Colonic mucosa (tissue), 4 donors: ENCODE measurements at regions not wholly inside any gene's neighbourhood (a gene's known extent, or its start where the extent isn't known, plus 50 kb on each side); places are given as distances from the start of the nearest gene placed in this dataset.

Experiments
- DNase-seq: peaks from one replicate; pipeline ENCODE4 v3.0.0-alpha.2; 2020
- H3K27ac ChIP-seq: fragments of 200-600 bp; one replicate; pipeline ENCODE4 v1.8.0; 2021
- H3K27me3 ChIP-seq: fragments of 200-600 bp; one replicate; pipeline ENCODE4 v1.8.0; 2021
- H3K36me3 ChIP-seq: fragments of 200-600 bp; one replicate; pipeline ENCODE4 v1.8.0; 2021
- H3K4me1 ChIP-seq: fragments of 200-600 bp; one replicate; pipeline ENCODE4 v1.8.0; 2021; ENCODE audit warnings: mild to moderate bottlenecking
- H3K4me3 ChIP-seq: fragments of 200-600 bp; one replicate; pipeline ENCODE4 v1.8.0; 2021
- H3K9ac ChIP-seq, 2 donors: one replicate each; pipeline ENCODE4 v1.7.0; 2013; ENCODE audit warnings: control low read depth in 2 of 2, low read depth in 2 of 2, low read length in 2 of 2
- H3K9me3 ChIP-seq: fragments of 200-600 bp; one replicate; pipeline ENCODE4 v1.8.0; 2021
- intact Hi-C: fragments of 100-400 bp; cut with DNase I; formaldehyde crosslinking; loops from one replicate; pipeline ENCODE4 v1.14.1; 2022
- TF ChIP-seq, protein P1 (sequence below): fragments of 200-600 bp; IDR thresholded peaks from one replicate; pipeline ENCODE4 v1.8.0; 2022; ENCODE audit warnings: antibody characterized with exemption, mild to moderate bottlenecking
- donor health status: healthy.
- donor health status: DM: no; HTN: no; CAD: no.
- donor health status: DM: no; HTN: no; CAD: no.

DNA sequence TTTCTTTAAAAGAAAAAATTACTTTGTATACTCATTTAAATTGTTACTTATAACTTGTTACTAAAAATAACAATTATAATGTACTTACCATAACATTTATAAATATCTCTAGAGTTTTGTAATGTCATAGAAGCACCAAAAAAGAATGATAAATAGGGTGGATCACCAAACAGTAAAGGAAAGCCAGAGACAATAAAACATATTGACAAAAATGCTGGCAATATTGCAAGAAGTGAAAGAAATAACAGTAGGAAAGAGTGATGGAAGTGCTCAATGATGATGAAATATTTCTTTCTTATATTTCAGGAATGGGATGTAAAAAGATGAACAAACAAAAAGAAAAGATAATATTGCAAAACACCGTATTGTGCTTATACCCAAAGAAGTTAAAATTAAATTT, 301.7 kb downstream of the CENPW start:
- intact Hi-C loops: no loop called here
- H3K9me3 ChIP-seq: no peaks in the 10 kb centered on the region

DNA sequence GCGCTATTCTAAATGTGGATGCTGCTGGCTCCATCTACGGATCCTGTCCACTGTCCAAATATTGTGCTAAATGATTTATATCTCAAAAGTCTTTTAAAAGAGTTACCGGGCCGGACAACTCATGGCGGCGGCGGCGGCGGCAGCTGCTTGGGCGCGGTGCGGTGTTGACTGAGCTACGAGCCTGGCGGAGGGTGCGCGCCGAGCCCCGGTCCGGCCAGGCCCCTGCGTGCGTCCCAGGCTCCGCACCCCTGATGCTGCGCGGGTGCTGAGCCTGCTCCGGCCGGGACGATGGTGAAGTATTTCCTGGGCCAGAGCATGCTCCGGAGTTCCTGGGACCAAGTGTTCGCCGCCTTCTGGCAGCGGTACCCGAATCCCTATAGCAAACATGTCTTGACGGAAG, 303.4 kb downstream of the CENPW start:
- DNase-seq: no peak
- H3K9ac ChIP-seq: no peak overlapping the region
- no peak overlapping the region for H3K27ac ChIP-seq
- H3K36me3 ChIP-seq: no peaks in the 10 kb centered on the region
- H3K27me3 ChIP-seq: no peaks in the 10 kb centered on the region
- no peaks in the 10 kb centered on the region for H3K4me1 ChIP-seq
- TF ChIP-seq, protein P1, sequence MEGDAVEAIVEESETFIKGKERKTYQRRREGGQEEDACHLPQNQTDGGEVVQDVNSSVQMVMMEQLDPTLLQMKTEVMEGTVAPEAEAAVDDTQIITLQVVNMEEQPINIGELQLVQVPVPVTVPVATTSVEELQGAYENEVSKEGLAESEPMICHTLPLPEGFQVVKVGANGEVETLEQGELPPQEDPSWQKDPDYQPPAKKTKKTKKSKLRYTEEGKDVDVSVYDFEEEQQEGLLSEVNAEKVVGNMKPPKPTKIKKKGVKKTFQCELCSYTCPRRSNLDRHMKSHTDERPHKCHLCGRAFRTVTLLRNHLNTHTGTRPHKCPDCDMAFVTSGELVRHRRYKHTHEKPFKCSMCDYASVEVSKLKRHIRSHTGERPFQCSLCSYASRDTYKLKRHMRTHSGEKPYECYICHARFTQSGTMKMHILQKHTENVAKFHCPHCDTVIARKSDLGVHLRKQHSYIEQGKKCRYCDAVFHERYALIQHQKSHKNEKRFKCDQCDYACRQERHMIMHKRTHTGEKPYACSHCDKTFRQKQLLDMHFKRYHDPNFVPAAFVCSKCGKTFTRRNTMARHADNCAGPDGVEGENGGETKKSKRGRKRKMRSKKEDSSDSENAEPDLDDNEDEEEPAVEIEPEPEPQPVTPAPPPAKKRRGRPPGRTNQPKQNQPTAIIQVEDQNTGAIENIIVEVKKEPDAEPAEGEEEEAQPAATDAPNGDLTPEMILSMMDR: no peak
- H3K9me3 ChIP-seq: no peaks in the 10 kb centered on the region
- H3K4me3 ChIP-seq: no peak overlapping the region
- intact Hi-C loops: no loop called here

More for the DNA sequence above, 301.7 kb downstream of the CENPW start:
- TF ChIP-seq, protein P1: no peak
- Histone ChIP-seq H3K36me3 (no peaks in the 10 kb centered on the region), H3K27me3 (no peaks in the 10 kb centered on the region), H3K4me1 (no peaks in the 10 kb centered on the region), H3K9ac (no peak overlapping the region), H3K27ac (no peak overlapping the region), H3K4me3 (no peak overlapping the region)
- no peak for DNase-seq

DNA sequence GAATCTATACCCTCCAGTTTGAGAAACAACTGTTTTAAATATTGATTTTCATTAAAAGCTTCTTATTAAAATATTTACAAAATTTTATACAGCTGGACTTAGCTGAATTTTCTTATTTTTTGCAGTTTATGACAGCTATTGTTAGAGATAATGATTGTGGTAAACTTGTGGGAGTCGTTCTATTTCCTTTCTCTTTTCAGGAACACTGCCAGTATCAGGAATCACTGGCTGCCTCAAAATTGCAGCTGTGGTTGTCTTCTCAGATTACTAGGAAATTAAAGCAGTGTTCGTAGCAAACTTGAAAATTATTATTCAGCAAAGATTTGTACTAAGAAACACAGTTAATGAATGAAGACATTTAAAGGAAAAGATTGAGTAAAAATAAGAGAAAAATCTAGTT, 311.0 kb downstream of the CENPW start:
- H3K27ac ChIP-seq: no peak overlapping the region
- H3K4me1 ChIP-seq: no peaks in the 10 kb centered on the region
- H3K9ac ChIP-seq: no peak overlapping the region
- no peak overlapping the region for H3K4me3 ChIP-seq
- H3K9me3 ChIP-seq: no peaks in the 10 kb centered on the region
- TF ChIP-seq, protein P1: no peak
- H3K27me3 ChIP-seq: no peaks in the 10 kb centered on the region
- no peaks in the 10 kb centered on the region for H3K36me3 ChIP-seq
- intact Hi-C loops: no loop called here
- DNase-seq: no peak

DNA sequence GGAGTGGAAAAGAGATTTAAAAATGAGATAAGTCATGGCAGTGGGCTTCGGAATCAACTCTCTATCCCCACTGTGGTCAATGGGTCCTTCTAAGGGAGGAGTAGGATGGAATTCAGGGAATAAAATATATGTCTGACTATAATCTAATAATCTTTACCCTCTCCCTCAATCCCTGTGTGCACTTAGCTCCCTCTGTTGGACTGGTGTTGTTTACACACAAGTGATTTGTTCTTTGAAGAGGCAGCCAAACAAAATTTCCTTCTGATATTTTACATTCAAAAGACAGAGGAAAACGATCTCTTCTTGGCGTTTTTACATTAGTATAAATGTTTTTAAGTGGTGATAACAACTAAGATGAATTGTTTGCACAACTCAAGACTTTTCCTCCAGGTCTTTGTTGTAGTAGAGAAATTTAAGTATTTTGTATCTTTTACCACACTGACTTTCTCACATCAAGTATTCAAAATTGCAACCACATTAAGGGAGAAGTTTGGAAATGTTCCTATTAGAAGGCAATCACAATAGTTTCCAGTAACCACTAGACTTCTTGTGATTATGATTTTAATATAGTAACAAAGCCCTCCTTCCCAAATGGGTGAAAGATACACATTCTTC, 317.8 kb downstream of the CENPW start:
- intact Hi-C loops: loop anchor here (5.0 kb wide), 1 partner anchor 295 kb away; no protein-coding TSS in a partner anchor
- no peak overlapping the region for H3K9ac ChIP-seq
- H3K27me3 ChIP-seq: no peaks in the 10 kb centered on the region
- no peaks in the 10 kb centered on the region for H3K36me3 ChIP-seq
- TF ChIP-seq, protein P1: peak; percentile 46
- H3K4me3 ChIP-seq: no peak overlapping the region
- DNase-seq: peak; percentile 36
- H3K27ac ChIP-seq: no peak overlapping the region
- no peaks in the 10 kb centered on the region for H3K9me3 ChIP-seq
- no peaks in the 10 kb centered on the region for H3K4me1 ChIP-seq

DNA sequence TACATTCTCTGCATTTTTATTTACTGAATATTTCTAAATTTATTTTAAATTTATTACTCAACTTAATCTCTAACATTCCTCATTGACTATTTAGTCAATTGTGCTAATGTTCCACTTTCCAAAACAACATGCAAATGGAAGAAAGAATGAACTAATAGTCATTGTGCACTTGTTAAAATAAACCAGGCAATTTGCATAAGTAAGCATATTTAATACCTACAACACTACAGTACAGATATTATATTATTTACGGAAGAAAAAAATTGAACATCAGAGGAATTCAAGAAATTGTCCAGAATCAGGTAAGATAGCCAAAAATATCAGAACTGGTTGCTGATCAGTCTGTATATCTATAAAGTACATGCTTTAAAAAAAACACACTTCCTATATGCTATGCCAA, 320.5 kb downstream of the CENPW start:
- Histone ChIP-seq H3K36me3 (no peaks in the 10 kb centered on the region), H3K9ac (no peak overlapping the region), H3K27me3 (no peaks in the 10 kb centered on the region), H3K4me3 (no peak overlapping the region), H3K27ac (no peak overlapping the region), H3K9me3 (no peaks in the 10 kb centered on the region), H3K4me1 (no peaks in the 10 kb centered on the region)
- intact Hi-C loops: no loop called here
- no peak for DNase-seq
- TF ChIP-seq, protein P1: no peak
